ENCODE measurements at regions not wholly inside any gene's neighbourhood (a gene's known extent, or its start where the extent isn't known, plus 50 kb on each side); places are given as distances from the start of the nearest gene placed in this dataset.

DNA sequence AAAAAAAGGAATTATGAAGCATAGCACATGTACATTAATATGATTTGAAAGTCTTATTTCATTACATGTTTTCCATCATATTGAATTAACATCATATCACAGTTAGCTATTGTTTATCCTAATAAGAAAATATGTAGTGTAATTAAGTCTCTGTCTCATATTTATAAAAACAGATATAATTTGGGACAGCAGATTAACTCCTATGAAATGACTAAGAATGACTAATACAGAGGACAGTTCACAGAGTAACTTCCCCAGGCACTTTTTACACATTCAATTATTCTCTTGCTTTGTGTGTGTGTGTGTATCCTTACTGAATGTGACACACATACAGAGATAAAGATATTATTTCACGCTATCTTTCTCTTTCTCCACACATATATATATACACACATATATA lies 2400.9 kb upstream of the C9orf72 start:
- TF ChIP-seq, protein P1, sequence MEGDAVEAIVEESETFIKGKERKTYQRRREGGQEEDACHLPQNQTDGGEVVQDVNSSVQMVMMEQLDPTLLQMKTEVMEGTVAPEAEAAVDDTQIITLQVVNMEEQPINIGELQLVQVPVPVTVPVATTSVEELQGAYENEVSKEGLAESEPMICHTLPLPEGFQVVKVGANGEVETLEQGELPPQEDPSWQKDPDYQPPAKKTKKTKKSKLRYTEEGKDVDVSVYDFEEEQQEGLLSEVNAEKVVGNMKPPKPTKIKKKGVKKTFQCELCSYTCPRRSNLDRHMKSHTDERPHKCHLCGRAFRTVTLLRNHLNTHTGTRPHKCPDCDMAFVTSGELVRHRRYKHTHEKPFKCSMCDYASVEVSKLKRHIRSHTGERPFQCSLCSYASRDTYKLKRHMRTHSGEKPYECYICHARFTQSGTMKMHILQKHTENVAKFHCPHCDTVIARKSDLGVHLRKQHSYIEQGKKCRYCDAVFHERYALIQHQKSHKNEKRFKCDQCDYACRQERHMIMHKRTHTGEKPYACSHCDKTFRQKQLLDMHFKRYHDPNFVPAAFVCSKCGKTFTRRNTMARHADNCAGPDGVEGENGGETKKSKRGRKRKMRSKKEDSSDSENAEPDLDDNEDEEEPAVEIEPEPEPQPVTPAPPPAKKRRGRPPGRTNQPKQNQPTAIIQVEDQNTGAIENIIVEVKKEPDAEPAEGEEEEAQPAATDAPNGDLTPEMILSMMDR (conservative IDR thresholded peaks at IDR 0.05; ENCODE audit: low read depth, low read length), result no peak
- TF ChIP-seq POLR2A (IDR thresholded peaks at IDR 0.05; ENCODE audit: low read depth, low read length) (no peak), BHLHE40 (IDR thresholded peaks at IDR 0.05; ENCODE audit: low read depth, low read length) (no peak), RCOR1 (IDR thresholded peaks at IDR 0.05; ENCODE audit: insufficient replicate concordance, low read length) (no peak), CEBPB (IDR thresholded peaks at IDR 0.05; ENCODE audit: low read depth, low read length) (no peak)
